NCI-H2081 (cell line): ENCODE measurements at regions not wholly inside any gene's neighbourhood (a gene's known extent, or its start where the extent isn't known, plus 50 kb on each side); places are given as distances from the start of the nearest gene placed in this dataset.

Experiments
- DNase-seq, 2 experiments: peaks; one replicate each; lab custom pipeline; 2025; lab: John Stamatoyannopoulos, UW

DNA sequence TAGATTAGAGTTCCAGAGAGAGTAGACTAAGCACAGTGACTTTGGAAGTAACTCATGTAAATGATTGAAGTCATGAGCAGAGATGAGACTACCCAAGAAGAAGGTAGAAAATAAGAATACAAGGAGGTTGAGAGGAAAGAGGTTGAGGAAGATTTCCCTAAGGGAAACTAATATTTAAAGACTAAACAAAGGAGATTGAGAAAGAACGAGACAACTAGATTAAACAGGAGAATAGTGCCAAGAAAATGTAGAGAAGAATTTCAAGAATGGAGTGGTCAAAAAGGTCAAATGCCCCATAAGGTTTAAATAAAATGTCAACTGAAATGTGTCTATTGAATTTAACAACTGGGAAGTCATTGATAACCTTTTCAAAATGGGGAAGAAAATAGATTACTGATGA, 59.0 kb downstream of the RPS29 start:
- no peak for DNase-seq

DNA sequence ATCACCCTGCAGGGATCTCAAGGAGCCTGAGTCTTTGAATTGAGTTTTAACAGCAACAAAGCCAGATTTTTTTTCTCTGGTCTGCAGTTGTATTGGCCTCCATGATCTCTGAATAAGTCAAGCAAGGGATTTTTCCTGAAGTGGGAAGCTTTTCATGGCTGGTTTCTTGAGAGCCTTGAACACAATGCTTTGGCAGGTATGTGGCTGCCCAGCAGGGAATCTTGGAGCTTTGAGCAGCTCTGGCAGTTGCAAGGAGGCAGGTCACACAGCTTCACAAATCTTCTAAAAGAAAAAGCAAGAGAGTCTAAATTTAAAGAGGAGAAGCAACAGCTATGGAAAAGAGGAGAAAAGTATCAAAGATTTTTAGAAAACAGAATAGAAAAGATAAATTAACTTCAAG, 60.1 kb downstream of the RPS29 start:
- no peak for DNase-seq

DNA sequence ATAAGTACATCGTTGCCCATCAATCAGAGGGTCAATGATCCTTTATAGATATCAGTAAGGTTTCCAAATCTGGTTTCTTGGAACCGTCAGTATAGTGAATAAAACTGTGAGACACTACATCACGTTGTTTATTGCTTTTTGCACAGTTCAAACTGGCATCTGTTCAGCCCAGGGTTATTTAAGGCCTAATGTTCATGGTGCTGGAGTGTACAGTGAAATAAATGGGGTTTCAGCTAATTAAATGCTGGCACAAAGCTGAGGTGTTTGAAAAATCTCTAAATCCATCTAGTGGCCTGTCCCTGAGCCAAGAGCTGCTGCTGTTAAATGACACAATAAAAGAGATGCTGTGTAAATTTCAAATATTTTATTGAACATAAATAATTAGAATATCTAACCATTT, 69.9 kb downstream of the RPS29 start:
- peak; percentile 15 to 59 for DNase-seq

DNA sequence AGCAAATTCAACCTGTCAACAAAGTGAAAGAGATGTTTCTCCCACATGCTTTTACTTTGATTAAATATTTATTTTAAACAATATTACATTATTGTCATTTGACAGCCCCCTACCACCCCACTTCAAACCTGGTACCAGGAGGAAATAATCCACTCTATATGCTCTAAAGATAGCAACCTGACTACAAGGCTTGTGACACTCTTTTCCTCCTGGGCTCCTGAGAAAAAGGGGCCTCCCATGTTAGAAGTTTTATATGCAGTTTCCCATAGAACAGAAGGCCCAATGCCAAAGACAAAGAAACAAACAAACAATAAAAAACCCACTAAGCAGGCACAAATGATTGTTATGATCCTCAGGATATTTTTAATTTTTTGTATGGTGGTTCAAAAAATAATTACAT, 73.6 kb downstream of the RPS29 start:
- DNase-seq = no peak

DNA sequence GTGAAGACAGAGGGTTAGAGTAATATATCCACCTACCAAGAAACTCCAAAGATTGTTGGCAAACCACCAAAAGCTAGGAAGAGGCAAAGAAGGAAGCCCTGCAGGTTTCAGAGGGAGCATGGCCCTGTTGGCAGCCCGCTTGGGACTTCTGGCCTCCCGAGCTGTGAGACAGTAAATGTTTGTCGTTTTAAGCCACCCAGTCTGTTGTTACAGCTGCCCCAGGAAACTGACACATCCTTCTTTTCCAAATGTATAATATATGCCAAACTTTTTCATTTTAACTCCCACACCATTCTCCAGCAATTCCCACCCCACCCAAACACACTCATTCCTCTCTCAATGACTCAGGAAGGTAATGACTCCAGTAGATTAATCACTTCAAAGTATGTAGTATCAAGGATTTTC, 74.0 kb downstream of the RPS29 start:
- no peak for DNase-seq

DNA sequence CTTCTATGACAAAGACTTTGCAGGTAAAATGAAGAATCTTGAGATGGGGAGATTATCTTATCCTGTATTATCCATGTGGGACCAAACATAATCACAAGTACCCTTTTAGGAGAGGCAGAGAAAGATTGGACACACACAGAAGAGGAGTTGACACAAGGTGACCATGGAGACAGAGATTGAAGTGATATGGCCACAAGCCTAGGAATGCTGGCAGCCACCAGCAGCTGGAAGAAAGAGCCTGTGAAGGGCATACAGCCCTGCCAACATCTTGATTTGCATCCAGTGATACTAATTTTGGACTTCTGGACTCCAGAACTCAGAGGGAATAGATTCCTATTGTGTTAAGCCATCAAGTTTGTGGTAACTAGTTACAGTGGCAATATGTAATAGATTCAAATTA, 78.1 kb downstream of the RPS29 start:
- DNase-seq = no peak

DNA sequence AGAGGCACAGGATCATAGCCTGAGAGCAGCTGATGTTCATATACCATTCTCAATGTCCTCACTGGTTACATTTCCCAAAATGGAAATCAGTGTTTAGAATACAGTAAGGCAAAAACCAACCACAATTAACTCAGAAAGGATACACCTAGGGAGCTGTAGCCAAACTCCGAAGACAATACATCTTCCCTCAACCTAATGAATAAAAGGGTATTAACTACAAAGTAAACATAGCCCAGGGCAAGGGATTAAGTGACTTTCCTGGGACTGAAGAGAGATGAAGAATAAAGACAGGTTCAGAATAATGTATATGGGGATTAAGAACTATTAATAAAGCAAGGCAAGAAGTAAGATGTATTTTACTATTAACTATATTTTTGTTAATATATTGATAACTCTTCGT, 79.5 kb downstream of the RPS29 start:
- no peak for DNase-seq

DNA sequence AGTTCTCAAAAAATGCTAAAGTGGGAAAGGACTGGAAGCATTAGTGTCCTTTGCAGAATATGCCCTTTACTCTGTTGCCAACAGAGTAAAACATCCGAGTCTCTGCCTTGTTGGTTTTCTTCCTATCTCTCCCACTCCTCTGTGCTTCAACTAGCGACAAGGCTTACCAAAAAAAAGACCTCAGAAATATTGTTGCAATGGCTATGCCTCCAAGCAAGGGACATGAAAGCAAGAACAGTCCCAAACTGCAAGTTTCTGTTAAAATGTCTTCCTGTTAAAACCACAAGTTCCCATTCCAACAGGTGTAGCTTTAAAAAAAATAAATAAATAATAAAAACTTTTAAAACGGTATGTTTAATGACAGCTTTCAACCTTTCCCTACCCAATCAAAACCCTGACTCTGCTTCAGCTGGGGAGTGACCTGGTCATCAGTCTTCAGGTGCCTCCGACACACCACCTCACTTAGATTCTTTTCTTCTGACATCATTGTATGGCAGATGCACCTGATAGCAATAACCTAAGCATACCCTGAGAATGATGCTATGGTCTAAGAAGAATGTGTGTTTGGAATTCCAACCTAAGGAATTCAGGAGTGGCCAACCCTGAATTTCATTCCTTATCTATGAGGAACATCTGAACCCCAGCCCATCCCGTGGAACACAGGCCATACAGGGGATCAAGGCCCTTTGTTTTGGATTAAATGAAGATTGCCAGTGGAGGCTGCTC, 81.0 kb downstream of the RPS29 start:
- no peak for DNase-seq

DNA sequence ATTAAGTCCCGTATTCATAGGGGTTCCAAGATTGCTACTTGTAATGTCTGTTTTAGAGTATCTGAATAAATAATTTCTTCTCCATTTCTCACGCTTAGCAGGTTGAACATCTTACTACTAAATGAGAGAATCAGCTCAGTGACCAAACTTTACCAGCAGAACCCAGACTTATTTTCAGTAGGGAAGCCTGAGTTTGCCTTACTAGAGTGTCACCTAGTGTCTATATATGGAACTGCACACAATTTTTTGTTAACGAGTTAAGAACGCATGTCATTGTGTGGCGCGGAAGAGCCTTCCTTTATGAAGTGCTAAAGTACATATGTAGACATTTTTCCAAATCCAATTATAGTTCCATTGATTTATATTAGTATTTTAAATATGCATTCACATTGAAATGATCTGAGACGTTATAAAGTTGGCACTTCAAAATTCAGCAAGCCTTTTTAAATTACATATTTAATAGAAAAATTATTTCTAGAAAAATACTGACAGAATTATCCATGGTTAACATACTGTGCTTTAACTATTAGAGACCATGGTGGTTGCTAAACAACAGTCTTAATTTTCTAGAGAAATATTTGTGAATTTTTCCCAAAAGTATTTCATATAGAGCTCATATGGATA, 88.3 kb downstream of the RPS29 start:
- DNase-seq = peak; percentile 71 to 84

DNA sequence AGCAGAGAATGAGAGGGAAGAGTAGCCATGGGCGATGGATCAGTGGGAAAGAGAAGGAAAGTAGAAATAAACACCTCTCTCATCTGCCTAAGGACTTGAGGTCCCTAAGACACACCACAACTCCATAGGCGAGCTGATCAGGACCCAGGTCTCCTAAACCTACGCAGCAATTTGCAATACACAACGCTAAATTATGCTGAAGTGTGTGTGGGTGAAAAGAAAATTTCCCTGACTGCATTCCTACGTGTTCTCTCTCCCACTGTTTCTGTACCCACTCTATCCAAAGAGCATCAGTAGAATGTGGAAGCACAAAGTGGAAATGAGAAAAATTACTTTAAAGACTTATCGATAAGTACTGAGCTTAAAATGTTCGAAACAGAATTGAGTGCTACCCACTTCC, 88.9 kb downstream of the RPS29 start:
- DNase-seq = no peak

DNA sequence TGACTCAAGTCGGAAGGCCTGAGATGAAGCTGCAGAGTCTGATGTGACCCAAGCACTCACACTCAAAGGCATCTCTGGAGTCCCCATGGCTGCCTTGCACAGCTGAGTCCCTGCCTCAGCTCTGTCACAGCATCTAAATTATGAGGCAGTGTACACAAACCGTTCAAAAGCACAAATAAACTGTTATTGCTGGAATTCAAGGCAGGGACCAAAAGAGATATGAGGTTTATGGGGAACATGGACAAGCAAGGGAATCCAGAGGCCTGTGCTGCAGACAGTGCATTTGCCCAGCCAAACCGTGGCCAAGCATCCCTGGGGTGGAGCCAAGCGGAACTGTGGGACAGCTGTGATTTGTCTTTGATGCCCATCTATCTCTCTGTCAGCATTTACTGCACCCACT, 91.3 kb downstream of the RPS29 start:
- no peak for DNase-seq

DNA sequence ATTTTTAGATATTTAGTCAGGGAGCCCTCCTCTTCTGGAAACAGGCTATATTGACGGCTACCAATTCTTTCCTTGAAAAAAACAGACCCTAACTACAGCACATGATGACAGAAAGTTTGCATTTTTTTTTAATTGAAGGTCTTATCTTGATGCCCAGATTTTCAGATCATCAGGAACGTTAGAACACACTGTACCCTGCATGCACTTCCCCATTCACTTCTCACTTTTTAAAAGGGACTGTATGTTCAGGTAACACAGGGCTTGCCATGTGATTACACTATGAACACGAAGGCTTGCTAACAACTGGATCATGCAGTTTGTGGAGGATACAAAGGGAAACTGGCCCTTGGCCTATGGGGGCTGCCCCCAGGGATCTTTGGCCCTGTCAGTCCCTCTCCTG, 92.6 kb downstream of the RPS29 start:
- no peak for DNase-seq

DNA sequence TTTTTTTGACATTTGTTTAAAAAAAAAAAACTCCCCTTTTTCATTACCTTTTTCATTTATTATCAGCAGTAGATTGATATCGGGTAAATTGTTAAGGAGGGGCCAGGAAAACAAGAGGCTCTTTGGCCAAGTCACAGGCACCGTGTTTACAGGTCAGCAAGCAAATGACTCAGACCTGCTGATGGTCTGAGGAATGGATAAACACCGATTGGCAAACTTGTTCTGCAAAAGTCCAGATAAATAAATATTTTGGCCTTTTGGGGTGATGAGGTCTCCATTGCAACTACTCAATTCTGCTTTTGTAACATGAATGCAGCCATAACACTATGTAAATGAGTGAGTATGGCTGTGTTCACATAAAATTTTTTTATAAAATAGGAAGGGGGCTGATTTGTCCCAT, 94.0 kb downstream of the RPS29 start:
- DNase-seq = no peak

DNA sequence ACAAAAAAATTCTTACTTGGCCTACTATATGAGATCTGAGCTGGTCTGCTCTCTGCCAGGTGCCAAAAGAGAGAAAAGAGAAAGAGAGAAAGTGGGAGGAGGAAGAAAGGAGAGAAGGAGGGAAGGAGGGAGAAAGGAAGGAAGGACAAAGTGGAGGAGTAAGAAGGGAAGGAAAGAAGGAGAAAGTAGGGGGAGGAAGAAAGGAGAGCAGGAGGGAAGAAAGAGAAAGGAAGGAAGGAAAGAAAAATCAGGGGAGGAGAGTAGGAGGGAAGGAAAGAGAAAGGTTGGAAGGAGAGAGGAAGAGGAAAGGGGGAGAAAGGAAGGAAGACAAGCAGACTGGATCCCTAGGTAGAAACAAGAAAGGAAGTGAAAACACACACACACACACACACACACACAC, 96.8 kb downstream of the RPS29 start:
- no peak for DNase-seq

DNA sequence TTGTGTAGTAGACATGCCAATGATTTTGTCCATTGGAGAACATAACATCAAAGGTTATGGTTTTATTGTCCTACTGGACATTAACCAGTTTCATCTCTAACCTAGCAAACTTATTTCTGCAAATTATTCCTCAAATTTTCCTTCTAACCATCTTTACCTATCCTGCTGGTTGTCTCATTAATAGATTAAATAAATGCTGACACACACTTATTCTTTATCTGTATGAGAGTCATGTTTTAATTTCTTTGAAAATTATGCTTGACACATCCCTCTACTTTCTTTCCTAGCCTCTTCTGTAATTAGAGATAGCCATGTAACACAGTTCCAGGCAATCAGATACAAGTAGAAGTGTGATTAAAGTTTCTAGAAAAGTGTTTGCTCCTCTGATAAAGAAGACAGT, 98.9 kb downstream of the RPS29 start:
- DNase-seq = no peak

DNA sequence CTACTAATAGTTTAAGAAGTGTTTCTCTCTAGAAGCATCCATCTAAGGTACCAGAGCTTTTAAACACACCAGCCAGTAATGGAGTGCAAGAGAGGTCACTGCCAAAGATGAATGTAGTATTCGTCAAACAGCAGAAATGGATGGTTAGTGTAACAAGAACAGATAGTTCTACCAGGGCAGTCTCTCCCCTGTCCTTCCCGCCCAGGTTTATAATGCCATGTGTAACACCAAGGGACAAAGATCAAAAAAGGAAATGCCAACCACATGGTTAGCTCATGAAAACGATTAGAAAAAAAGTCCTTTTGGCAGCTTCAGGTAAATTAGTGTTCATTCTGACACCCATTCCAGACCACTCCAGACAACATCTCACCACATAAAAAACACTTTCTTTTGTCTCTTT, 100.9 kb downstream of the RPS29 start:
- DNase-seq = no peak

DNA sequence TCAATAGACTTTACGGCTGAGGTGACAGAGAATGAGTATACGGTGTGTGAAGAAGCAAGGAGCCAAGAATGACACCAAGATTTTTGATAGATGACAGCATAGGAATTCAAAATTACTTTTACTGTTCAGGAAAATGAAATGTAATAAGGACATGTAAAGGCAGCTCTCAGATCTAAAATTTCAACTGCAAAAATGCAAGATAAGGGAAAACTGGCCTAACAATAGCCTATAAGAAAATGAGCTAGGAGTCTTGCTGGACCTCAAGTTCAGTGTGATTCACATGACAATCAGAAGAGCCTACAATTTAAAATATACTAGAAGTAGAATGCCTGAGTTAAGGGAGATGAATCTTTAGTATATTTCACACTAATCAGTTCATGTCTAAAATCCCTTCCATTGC, 102.0 kb downstream of the RPS29 start:
- DNase-seq = no peak

DNA sequence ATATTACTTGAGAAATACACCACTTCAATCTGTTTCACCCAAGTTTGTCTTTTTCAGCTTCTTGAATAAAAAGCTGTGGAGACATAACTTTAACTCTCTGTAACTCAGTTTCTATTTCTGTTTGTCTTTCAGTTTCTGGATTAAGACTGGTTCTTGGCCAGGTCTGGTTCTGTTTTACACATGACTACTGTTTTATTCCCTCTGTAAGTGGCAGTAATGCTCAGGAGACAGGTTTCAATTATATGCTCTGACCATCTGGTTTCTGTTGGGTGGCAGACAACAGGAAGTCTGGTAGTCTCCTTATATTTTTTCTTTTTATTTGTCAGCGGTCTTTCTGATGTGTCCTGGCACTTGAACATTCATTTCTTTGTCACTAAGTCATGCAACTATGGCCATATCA, 102.9 kb downstream of the RPS29 start:
- DNase-seq = no peak

DNA sequence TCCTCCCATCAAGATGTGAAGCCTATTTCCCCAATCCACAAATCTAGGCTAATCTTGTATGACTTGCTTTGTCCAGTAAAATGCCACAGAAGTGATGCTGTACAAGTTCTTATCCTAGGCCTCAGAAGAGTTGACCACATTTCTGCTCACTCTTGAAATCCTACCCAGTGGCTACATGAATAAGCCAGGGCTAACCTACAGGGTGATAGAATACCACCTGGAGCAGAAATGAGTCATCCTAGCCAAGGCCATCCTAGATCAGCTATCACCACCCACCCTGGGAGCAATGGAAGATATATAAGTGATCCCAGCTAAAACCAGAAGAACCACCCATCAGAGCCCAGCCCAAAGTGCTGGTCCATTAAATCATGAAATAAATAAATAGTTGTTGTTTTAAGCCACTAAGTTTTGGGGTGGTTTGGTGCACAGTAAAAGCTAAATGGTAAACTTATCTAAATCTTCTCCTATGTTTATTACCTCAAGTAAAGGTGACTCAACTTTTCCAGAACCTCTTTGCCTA, 105.1 kb downstream of the RPS29 start:
- no peak for DNase-seq

DNA sequence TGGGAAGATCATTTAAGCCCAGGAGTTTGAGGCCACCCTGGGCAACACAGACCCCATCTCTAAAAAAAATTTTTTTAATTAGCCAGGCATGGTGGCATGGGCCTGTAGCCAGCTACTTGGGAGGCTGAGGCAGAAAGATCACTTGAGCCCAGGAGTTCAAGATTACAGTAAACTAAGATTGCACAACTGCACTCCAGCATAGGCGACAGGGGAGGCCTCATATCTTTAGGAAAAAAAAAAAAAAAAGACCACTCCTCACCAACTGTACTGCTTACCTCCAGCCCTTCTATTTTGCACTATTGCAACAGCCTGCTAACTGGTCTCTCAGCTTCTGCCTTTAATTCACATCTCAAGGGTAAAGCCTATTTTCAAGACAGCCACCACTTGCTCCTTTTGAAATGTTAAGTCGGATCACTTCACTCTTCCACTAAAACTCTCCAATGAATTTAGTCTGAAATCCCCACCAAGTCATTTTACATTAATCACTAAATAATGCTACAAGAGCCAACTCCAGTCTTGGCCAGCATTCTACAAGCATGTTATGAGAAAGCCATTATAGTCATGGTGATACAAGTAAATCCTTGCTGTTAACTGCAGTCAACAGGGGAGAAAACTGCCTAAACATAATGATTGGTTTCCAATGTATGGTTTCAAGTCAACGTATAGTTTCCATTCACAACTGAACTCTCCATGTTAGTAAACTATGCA, 106.0 kb downstream of the RPS29 start:
- no peak for DNase-seq

DNA sequence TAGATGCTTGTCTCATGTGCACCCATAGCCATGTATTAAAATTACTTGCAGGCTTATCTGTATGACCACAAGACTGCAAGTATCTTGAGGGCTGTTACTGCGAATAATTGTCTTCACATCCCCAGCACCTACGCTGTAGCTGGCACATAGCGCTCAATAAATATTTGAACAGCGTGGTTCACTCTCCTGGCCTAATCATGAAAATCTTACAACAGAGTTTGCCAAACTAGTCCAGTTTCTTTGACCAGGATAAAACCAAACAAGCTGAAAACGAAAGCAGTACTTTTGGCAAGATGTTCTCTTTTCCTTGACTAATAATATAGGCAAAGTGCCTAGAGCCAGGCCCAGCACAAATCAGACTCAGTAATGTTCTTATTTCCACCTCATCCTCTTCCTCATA, 106.7 kb downstream of the RPS29 start:
- DNase-seq = no peak

DNA sequence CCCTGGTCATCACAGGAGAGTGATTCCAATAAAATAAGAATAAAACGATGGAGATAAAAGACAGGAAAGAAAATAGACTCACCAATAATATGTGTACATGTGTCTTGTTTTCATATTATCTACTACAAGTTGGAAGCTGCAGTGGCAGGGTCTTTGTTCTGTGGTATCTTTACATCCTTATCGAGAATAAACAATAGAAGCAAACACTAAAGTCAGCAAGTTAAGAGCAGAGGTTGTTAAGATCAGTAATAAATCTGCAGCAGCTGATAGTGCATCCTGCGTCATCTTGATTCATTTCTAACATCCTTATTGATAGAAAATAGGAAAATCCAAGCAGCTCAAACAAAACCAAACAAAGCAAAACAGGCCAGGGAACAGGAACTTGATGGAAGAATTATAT, 107.4 kb downstream of the RPS29 start:
- no peak for DNase-seq

DNA sequence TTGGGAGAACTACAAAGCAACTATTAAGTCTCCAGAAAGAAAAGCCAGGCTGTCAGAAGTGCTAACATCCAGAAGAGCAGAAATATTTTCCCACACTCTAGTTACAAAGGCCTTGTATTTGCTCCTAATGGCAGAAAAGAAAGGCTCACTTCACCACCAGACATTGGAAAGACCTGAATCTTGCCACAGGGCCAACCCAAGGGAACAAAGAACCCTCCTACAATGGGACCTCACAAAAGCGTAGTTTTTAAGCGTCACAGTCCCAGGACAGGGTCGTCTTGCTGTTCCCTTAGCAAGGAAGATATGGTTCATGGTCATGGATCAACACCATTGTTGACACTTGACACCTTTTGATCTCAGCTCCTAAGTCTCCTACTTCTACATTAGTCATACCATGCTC, 119.1 kb downstream of the RPS29 start:
- no peak for DNase-seq
